GM18861 (cell line): ENCODE measurements at regions not wholly inside any gene's neighbourhood (a gene's known extent, or its start where the extent isn't known, plus 50 kb on each side); places are given as distances from the start of the nearest gene placed in this dataset.

Source experiments
- ATAC-seq: cut with Tn5 transposase; IDR thresholded peaks from one replicate; pipeline ENCODE4 v1.9.1; 2021; ENCODE audit not compliant: unreplicated experiment

- ATAC-seq: no peak
Measured at GRCh38 chr7:13179775-13180523, 492.5 kb downstream of the ARL4A start.

GRCh38 chr7:13181216-13181615 lies 493.8 kb downstream of the ARL4A start:
- ATAC-seq: no peak

DNA sequence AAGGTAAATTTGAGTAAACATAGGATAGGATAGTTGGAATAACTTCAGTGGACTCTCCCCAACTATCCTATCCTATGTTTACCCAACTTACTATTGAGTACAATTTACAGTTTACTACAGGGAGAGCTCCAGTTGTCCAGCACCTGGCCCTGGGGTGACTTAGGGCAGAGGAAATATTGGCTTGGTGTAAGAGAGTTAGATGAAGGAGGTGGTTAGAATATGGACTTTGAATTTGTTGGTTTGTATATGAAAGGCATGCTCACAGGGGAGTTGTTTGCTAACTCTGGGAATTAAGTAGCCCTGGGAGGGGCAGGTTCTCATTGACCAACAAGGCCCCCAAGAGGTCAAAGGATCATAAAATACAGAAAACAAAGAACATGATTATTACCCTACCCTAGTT lies 497.7 kb downstream of the ARL4A start:
- ATAC-seq: no peak

GRCh38 chr7:13188236-13188805 lies 500.9 kb downstream of the ARL4A start:
- no peak for ATAC-seq

GRCh38 chr7:13188922-13189321 lies 501.5 kb downstream of the ARL4A start:
- no peak for ATAC-seq

- no peak for ATAC-seq
Measured at GRCh38 chr7:13189668-13190067, 502.2 kb downstream of the ARL4A start.

DNA sequence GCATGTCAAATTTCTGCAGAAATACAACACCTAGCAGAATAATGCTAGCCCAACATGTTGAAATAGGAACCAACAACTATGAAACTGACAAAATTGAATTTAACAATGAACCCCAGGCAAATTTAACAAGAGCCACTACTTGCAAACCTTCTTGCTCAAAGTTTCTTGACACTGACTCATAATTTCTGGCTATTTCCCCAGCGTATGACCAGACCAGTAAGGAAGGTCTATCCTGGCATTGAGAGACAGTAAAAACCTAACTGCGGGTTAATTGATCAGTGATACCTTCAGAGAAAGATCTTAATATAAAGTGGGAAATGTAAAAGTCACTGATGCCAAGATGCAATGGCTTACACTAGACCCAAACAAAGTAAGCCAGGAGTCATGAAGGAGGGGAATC lies 510.1 kb downstream of the ARL4A start:
- no peak for ATAC-seq

DNA sequence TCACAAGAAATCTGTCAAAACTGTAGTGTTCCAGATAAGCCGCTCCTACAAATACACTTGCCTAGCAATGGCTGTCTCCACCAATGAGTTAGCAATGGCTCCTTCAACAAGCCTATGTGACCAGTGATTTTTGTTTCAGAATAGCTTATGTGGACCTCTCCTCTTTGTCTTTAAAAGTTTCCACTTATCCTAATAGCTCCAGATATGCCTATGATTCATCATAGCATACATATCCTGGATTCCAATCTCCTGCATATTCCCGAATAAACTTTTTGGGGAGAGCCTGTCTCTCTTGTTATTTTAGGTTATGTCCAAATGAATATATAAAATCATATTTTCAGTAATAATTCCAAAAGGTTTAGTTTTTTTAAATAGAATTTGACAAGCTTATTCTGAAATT lies 510.6 kb downstream of the ARL4A start:
- ATAC-seq: no peak

GRCh38 chr7:13198727-13199126 lies 511.3 kb downstream of the ARL4A start:
- ATAC-seq: no peak

GRCh38 chr7:13201628-13202027 lies 514.2 kb downstream of the ARL4A start:
- ATAC-seq: no peak

DNA sequence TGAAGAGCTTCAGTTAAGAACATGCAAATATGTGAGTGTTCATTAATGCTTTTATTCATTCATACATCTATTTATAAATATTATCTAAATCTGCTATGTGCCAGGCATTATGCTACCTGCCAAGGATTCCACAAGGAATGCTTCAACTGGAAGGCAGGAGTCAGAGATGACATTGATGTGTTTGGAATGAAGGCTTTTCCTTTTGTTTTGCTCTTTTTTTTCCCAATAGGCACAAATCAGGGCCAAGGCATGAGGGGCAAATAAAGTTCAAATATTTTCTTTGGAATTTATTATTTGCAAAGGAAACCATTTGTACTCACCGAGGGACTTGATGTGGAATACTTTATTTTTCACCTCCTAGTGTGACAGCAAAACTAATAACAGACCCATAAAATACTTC lies 530.3 kb downstream of the ARL4A start:
- ATAC-seq: no peak

- no peak for ATAC-seq
Measured at GRCh38 chr7:13225068-13225467, 537.6 kb downstream of the ARL4A start.

DNA sequence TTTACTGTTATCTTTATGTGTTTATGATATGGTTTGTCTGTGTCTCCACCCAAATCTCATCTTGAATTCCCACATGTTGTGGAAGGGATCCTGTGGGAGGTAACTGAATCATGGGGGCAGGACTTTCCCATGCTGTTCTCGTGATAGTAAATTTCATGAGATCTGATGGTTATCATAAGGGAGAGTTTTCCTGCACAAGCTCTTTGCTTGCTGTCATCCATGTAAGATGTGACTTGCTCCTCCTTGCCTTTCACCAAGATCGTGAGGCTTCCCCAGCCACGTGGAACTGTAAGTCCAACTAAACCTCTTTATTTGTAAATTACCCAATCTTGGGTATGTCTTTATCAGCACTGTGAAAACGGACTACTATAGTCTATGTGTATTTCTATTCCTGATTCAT lies 539.0 kb downstream of the ARL4A start:
- ATAC-seq: no peak

DNA sequence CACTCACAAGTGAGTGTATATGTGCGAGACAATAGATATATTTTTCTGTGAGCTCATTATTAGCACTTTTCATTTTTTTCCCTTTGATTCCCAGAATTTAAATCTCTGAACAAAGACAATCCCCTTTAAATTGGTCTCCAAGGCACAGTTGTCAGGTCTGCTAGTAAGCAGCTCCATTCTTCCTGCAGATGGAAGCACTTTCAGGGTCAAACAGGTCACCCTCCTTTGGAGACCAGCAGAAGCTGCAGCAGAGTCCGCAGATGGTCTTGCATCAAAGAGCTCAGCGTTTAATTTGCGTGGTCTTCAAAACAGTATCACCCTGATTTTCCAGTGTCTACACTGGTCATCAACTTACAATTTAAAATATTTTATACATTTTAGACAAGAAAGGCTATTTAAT lies 543.8 kb downstream of the ARL4A start:
- no peak for ATAC-seq

- no peak for ATAC-seq
Measured at GRCh38 chr7:13235436-13235835, 548.0 kb downstream of the ARL4A start.

DNA sequence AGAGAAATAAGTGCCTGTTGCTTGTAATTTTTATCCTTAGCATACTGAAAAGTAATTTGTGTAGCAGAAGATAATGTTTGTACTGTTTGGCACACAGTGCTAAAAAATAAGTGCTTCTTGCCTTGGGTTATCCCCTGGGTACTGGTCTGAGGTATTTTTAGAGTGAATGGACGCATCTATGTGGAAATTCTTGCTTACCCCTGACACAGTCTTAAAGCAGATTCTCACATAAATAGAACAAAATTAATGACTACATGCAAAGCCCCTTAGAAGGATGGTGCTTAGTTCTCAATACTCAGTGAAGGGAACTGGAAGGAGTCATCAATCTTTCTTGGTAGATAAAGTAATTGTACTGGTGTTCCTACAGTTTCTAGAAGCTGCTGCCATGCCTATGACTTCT lies 548.6 kb downstream of the ARL4A start:
- ATAC-seq: no peak

DNA sequence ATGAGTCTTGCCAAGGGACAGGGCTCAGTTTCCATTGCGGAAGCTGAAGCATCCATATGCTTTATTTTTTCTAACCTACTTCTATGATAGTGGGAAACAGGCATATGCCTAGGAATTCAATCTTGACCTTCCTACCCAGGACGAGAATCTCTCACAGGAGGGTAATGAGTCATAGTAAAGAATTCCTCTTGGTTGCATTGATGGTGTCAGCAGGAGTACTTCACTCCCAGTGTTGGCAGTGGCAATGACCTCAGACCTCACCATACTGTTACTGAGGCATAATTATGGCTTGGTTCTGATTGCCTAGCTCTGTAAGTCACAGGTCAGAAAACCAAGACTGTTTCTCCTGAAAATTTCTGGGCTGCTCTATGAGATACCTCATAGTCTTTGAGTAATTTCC lies 552.9 kb downstream of the ARL4A start:
- ATAC-seq: no peak

DNA sequence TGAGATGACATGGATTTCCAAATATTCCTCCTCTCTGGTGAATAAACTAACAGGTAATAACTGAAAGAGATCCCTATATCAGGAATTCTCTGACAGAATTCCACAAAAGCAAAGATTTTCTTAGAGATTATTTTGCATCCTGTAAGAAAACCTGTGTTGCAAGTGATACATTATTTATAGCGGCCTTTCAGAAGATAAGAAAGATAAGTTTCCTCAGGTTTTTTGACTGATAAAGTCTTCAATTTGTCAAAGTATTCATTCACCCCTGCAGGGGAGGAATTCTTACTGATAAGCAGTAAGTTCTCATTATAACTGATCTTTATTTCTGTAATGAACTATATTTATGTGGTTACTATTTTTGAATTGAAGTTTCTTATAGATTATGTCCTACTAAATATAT lies 554.0 kb downstream of the ARL4A start:
- ATAC-seq: no peak

DNA sequence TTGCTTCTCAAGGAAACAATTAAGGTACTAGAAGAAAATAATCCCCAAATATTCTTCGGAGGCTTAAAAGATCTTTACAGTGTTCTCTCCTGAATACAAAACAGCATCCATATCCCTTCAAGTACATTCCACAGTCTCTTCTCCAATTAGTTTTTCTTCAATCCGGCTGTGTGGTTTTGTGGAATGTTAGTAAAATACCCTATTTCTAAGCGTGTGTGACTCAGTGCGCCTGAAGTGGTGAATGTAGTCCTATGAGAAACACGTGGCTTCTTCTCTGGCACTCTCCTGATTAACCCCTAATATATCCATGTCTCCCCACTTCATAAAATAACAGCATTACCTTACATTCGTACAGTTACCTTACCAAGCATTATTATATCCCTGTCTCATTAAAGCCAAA lies 570.2 kb downstream of the ARL4A start:
- no peak for ATAC-seq

DNA sequence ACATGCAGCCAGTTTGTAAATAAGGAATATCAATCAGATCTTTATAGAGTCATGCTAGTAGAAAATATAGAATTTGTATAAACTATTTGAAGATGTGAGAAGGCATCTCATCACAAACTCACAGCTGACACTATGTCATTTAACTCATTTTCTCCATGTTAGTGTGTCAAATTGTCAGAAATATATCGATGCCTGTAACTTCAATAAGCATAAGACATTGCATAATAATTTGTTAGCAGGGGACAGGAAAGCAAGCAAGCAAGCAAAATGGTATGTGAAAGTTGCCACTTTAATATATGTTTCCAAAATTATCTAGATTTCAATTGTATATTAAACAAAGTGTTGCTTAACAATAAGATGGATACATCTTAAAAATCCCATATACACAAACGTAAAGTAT lies 571.0 kb downstream of the ARL4A start:
- ATAC-seq: no peak

- ATAC-seq: no peak
Measured at GRCh38 chr7:13259930-13260329, 572.5 kb downstream of the ARL4A start.

DNA sequence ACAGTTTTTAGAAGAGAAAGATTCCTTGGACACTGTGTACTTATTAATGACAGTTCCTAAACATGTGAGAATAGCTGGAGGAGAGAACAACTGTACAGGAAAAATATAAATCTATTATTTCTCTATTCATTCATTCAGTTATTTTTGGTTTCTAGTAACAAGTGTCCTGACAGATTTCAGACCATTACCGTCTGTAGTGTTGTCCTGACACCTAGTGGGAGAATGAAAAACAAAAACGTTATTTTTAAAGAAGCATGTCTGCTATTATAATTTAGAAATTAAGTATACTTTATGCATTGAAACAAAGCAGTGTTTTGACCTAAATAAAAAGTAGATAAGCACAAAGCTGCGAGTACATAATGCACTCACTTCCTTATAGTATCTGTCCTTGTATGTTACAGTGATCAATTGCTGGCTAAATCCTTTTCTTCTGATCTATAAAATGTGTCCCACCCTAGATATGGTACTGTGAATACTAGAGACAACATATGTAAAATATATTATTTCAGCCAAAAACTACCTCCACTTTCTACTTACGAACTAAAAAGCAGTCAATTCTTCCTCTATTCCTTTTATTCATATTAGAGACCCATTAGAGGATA lies 575.6 kb downstream of the ARL4A start:
- peak; percentile 59 for ATAC-seq

GRCh38 chr7:13265271-13265670 lies 577.8 kb downstream of the ARL4A start:
- no peak for ATAC-seq
